ENCODE measurements at regions not wholly inside any gene's neighbourhood (a gene's known extent, or its start where the extent isn't known, plus 50 kb on each side); places are given as distances from the start of the nearest gene placed in this dataset.

- DNase-seq = no peak
These were observed 65.0 kb downstream of the CBLN1 start for GRCh38 chr16:49216593-49216992.

GRCh38 chr16:49213594-49213993, 68.0 kb downstream of the CBLN1 start:
- DNase-seq = no peak

GRCh38 chr16:49204191-49204590, 77.4 kb downstream of the CBLN1 start:
- no peak for DNase-seq

- DNase-seq = no peak
These were observed 78.3 kb downstream of the CBLN1 start for GRCh38 chr16:49203361-49203760.

- no peak for DNase-seq
These were observed 80.5 kb downstream of the CBLN1 start for GRCh38 chr16:49201118-49201517.

GRCh38 chr16:49200223-49200820, 81.3 kb downstream of the CBLN1 start:
- no peak for DNase-seq

- no peak for DNase-seq
These were observed 86.4 kb downstream of the CBLN1 start for GRCh38 chr16:49195237-49195548.

- DNase-seq = no peak
These were observed 87.0 kb downstream of the CBLN1 start for GRCh38 chr16:49194537-49195236.

- DNase-seq = no peak
These were observed 88.0 kb downstream of the CBLN1 start for GRCh38 chr16:49193596-49193995.

- DNase-seq = no peak
These were observed 92.4 kb downstream of the CBLN1 start for GRCh38 chr16:49189286-49189685.

GRCh38 chr16:49183911-49184310, 97.7 kb downstream of the CBLN1 start:
- no peak for DNase-seq

GRCh38 chr16:49181791-49182518, 99.7 kb downstream of the CBLN1 start:
- no peak for DNase-seq

- DNase-seq = no peak
These were observed 101.8 kb downstream of the CBLN1 start for GRCh38 chr16:49179714-49180330.

GRCh38 chr16:49168126-49168525, 113.5 kb downstream of the CBLN1 start:
- no peak for DNase-seq

- DNase-seq = no peak
These were observed 116.6 kb downstream of the CBLN1 start for GRCh38 chr16:49165025-49165424.

GRCh38 chr16:49161191-49161590, 120.4 kb downstream of the CBLN1 start:
- no peak for DNase-seq

GRCh38 chr16:49158029-49158642, 123.5 kb downstream of the CBLN1 start:
- no peak for DNase-seq

- no peak for DNase-seq
These were observed 131.3 kb downstream of the CBLN1 start for GRCh38 chr16:49150341-49150740.

- no peak for DNase-seq
These were observed 133.2 kb downstream of the CBLN1 start for GRCh38 chr16:49148410-49148809.

GRCh38 chr16:49140618-49141017, 141.0 kb downstream of the CBLN1 start:
- no peak for DNase-seq

GRCh38 chr16:49130397-49130796, 151.2 kb downstream of the CBLN1 start:
- DNase-seq = no peak

GRCh38 chr16:49129935-49130334, 151.7 kb downstream of the CBLN1 start:
- DNase-seq = no peak

- DNase-seq = no peak
These were observed 152.9 kb downstream of the CBLN1 start for GRCh38 chr16:49128740-49129139.

All from stimulated activated CD4-positive, alpha-beta T cell treated with anti-CD3 and anti-CD28 coated beads, Interleukin-2, amount 100 ng/mL, for 24 hours (primary cell).